OCI-LY7 (cell line): ENCODE measurements at regions not wholly inside any gene's neighbourhood (a gene's known extent, or its start where the extent isn't known, plus 50 kb on each side); places are given as distances from the start of the nearest gene placed in this dataset.
"Not testable (repeated sequence)": the region's sequence is repeated elsewhere in the genome, so short reads cannot be mapped to it uniquely, and the experiment has no call there.

Experiments
- EZH2phosphoT487 ChIP-seq: fragments of 200-600 bp; sonication (generic); IDR thresholded peaks from 2 replicates; pipeline ENCODE4 v1.6.1; 2018; ENCODE audit warnings: low read depth, borderline replicate concordance, mild to moderate bottlenecking, mixed run types, antibody characterized with exemption, low read length, moderate library complexity, mixed read lengths
- TF ChIP-seq, protein P1 (sequence below): fragments of 200-600 bp; sonication (generic); conservative IDR thresholded peaks from 2 replicates; pipeline ENCODE4 v1.5.1; 2014; ENCODE audit warnings: mild to moderate bottlenecking, antibody characterized with exemption, low read length, moderate library complexity, mixed read lengths

DNA sequence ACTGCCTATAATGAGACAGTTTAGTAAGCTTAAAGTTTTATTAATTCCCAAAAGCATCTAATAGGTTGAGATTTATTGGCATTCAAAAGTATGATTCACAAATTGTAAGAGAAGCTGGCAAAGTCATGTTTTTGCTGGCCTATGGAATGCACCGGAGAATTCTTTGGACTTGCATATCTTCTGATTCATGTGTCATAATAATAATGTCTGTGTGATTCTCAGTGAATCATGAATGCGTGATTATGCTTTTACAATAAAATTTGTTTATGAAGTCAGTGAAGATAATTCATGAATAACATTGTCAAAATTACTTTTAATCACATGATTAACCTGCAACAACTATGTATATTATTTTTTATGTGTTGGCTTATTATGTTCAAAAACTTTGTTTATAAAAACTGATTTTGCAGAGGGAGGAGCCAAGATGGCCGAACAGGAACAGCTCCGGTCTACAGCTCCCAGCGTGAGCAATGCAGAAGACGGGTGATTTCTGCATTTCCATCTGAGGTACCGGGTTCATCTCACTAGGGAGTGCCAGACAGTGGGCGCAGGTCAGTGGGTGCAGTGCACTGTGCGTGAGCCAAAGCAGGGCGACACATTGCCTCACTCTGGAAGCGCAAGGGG, 389.2 kb downstream of the SRGAP2C start:
- TF ChIP-seq, protein P1, sequence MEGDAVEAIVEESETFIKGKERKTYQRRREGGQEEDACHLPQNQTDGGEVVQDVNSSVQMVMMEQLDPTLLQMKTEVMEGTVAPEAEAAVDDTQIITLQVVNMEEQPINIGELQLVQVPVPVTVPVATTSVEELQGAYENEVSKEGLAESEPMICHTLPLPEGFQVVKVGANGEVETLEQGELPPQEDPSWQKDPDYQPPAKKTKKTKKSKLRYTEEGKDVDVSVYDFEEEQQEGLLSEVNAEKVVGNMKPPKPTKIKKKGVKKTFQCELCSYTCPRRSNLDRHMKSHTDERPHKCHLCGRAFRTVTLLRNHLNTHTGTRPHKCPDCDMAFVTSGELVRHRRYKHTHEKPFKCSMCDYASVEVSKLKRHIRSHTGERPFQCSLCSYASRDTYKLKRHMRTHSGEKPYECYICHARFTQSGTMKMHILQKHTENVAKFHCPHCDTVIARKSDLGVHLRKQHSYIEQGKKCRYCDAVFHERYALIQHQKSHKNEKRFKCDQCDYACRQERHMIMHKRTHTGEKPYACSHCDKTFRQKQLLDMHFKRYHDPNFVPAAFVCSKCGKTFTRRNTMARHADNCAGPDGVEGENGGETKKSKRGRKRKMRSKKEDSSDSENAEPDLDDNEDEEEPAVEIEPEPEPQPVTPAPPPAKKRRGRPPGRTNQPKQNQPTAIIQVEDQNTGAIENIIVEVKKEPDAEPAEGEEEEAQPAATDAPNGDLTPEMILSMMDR, result not testable (repeated sequence)
- TF ChIP-seq EZH2phosphoT487, result not testable (repeated sequence)
